CD4-positive, alpha-beta T cell treated with Interleukin-4 for 4 hours (primary cell): ENCODE measurements at regions not wholly inside any gene's neighbourhood (a gene's known extent, or its start where the extent isn't known, plus 50 kb on each side); places are given as distances from the start of the nearest gene placed in this dataset.
"Not testable (repeated sequence)": the region's sequence is repeated elsewhere in the genome, so short reads cannot be mapped to it uniquely, and the experiment has no call there.

Experiments
- DNase-seq: peaks from one replicate; pipeline ENCODE4 v3.0.0-alpha.2; 2020

GRCh38 chr1:4068076-4068475 is 168.0 kb upstream of the C1orf174 start:
- DNase-seq: no peak

- DNase-seq: no peak
Observed at GRCh38 chr1:4071653-4072052, 171.6 kb upstream of the C1orf174 start.

GRCh38 chr1:4072481-4073153 is 172.5 kb upstream of the C1orf174 start:
- DNase-seq: no peak

GRCh38 chr1:4075436-4076225 is 175.6 kb upstream of the C1orf174 start:
- DNase-seq: no peak

- no peak for DNase-seq
Observed at GRCh38 chr1:4076346-4076745, 176.3 kb upstream of the C1orf174 start.

- not testable (repeated sequence) for DNase-seq
Observed at GRCh38 chr1:4078091-4078962, 178.3 kb upstream of the C1orf174 start.

GRCh38 chr1:4079815-4080214 is 179.7 kb upstream of the C1orf174 start:
- DNase-seq: no peak

GRCh38 chr1:4081806-4082711 is 182.0 kb upstream of the C1orf174 start:
- no peak for DNase-seq

GRCh38 chr1:4083231-4084047 is 183.4 kb upstream of the C1orf174 start:
- DNase-seq: no peak

GRCh38 chr1:4084048-4084431 is 184.0 kb upstream of the C1orf174 start:
- no peak for DNase-seq

- no peak for DNase-seq
Observed at GRCh38 chr1:4084446-4084845, 184.4 kb upstream of the C1orf174 start.

- no peak for DNase-seq
Observed at GRCh38 chr1:4084896-4085295, 184.8 kb upstream of the C1orf174 start.

GRCh38 chr1:4085546-4085945 is 185.5 kb upstream of the C1orf174 start:
- no peak for DNase-seq

GRCh38 chr1:4086085-4086850 is 186.2 kb upstream of the C1orf174 start:
- no peak for DNase-seq

GRCh38 chr1:4086921-4087320 is 186.8 kb upstream of the C1orf174 start:
- DNase-seq: no peak

GRCh38 chr1:4087530-4088420 is 187.7 kb upstream of the C1orf174 start:
- no peak for DNase-seq

GRCh38 chr1:4088676-4089075 is 188.6 kb upstream of the C1orf174 start:
- no peak for DNase-seq

GRCh38 chr1:4089421-4090175 is 189.5 kb upstream of the C1orf174 start:
- no peak for DNase-seq

GRCh38 chr1:4090556-4090955 is 190.5 kb upstream of the C1orf174 start:
- DNase-seq: no peak
